Stimulated activated effector memory CD8-positive, alpha-beta T cell treated with anti-CD3 and anti-CD28 coated beads, Interleukin-12 subunit alpha, Interleukin-12 subunit beta, amount 100 ng/mL, for 72 hours (primary cell): ENCODE measurements at regions not wholly inside any gene's neighbourhood (a gene's known extent, or its start where the extent isn't known, plus 50 kb on each side); places are given as distances from the start of the nearest gene placed in this dataset.

ENCODE experiments used
- ATAC-seq: fragments of 150-1000 bp; cut with Tn5 transposase; 2 replicates; pipeline ENCODE4 v1.10.0; 2021
- DNase-seq, 2 donors: peaks; one replicate each; pipeline ENCODE4 v3.0.0; 2021 to 2022; ENCODE audit warnings: low spot score in 2 of 2
- H3K27ac Mint-ChIP-seq: one replicate; pipeline ENCODE4 v1.8.0; 2022; ENCODE audit warnings: mild to moderate bottlenecking, mixed read lengths
- H3K36me3 Mint-ChIP-seq: one replicate; pipeline ENCODE4 v1.8.0; 2022; ENCODE audit warnings: mild to moderate bottlenecking, mixed read lengths
- H3K4me1 Mint-ChIP-seq: one replicate; pipeline ENCODE4 v1.8.0; 2022; ENCODE audit warnings: mixed read lengths
- H3K4me3 Mint-ChIP-seq: one replicate; pipeline ENCODE4 v1.8.0; 2022; ENCODE audit warnings: mild to moderate bottlenecking, mixed read lengths
- H3K9me3 Mint-ChIP-seq: one replicate; pipeline ENCODE4 v1.8.0; 2022; ENCODE audit warnings: mixed read lengths

GRCh38 chr11:134879341-134879740 is 467.3 kb upstream of the B3GAT1 start:
- no peak overlapping the region for H3K27ac Mint-ChIP-seq
- ATAC-seq (no peak), DNase-seq (peak in 1 of 2 donors; percentile 38)
- no peak overlapping the region for H3K4me3 Mint-ChIP-seq
- no peaks in the 10 kb centered on the region for H3K9me3 Mint-ChIP-seq
- no peaks in the 10 kb centered on the region for H3K4me1 Mint-ChIP-seq
- no peaks in the 10 kb centered on the region for H3K36me3 Mint-ChIP-seq

GRCh38 chr11:134878785-134879184 is 466.7 kb upstream of the B3GAT1 start:
- H3K4me3 Mint-ChIP-seq, result no peak overlapping the region
- H3K27ac Mint-ChIP-seq, result peak overlapping the region; percentile 52
- no peaks in the 10 kb centered on the region for H3K4me1 Mint-ChIP-seq
- peak in 1 of 2 donors; percentile 23 for DNase-seq
- H3K9me3 Mint-ChIP-seq, result no peaks in the 10 kb centered on the region
- ATAC-seq, result no peak
- no peaks in the 10 kb centered on the region for H3K36me3 Mint-ChIP-seq

DNA sequence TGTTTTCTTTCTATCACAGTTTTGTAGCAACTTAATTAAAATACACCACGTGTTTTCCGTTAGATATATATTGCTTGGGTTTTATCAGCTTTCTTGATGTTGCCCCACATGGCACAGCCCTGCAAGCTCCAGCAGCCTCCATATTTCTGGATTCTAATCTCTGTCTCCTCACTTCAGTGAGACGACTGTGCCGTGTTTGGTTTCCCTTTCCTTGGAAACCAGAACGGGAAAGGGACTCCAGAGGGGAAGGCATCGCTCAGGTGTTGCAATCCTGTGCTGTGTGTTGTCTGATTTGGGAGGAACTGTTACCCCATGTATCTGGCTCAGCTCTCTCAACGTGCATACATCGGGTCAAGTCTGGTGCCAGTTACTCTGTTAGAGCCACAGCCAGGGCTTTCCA is 464.2 kb upstream of the B3GAT1 start:
- Mint-ChIP-seq H3K36me3 (no peaks in the 10 kb centered on the region), H3K9me3 (no peaks in the 10 kb centered on the region), H3K4me1 (no peaks in the 10 kb centered on the region), H3K27ac (no peak overlapping the region), H3K4me3 (no peak overlapping the region)
- DNase-seq (peak in 1 of 2 donors; percentile 8), ATAC-seq (no peak)

GRCh38 chr11:134866981-134867675 is 455.1 kb upstream of the B3GAT1 start:
- Mint-ChIP-seq H3K36me3 (no peaks in the 10 kb centered on the region), H3K27ac (no peak overlapping the region), H3K4me1 (peaks cover 8% of the 10 kb centered on the region), H3K9me3 (no peaks in the 10 kb centered on the region), H3K4me3 (no peak overlapping the region)
- ATAC-seq (peak; percentile 27), DNase-seq (no peak)

DNA sequence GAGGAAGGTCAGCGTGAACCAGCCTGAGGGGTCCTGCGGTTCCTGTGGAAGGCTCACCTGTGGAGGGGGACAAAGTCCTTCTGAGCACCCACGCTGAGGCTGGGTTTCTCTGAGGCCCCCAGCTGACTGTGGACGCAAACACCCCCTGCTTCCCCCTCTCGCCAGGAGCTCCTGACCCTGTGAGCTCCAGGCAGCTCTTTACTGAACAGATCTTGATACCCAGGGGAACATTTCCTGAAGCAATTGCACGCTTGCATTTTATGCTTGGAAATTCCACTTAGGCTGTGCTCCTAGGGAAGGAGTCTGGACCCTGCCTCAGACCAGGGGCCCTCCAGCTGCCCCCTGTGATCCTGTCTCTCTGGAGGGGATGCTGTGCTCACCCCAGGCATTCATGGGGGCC is 454.2 kb upstream of the B3GAT1 start:
- peaks cover 8% of the 10 kb centered on the region for H3K4me1 Mint-ChIP-seq
- H3K36me3 Mint-ChIP-seq, result no peaks in the 10 kb centered on the region
- DNase-seq (no peak), ATAC-seq (no peak)
- no peak overlapping the region for H3K4me3 Mint-ChIP-seq
- H3K27ac Mint-ChIP-seq, result no peak overlapping the region
- H3K9me3 Mint-ChIP-seq, result no peaks in the 10 kb centered on the region

GRCh38 chr11:134864968-134865305 is 452.9 kb upstream of the B3GAT1 start:
- Mint-ChIP-seq H3K9me3 (no peaks in the 10 kb centered on the region), H3K36me3 (no peaks in the 10 kb centered on the region), H3K27ac (no peak overlapping the region), H3K4me3 (no peak overlapping the region), H3K4me1 (peaks cover 8% of the 10 kb centered on the region)
- DNase-seq (no peak), ATAC-seq (no peak)

DNA sequence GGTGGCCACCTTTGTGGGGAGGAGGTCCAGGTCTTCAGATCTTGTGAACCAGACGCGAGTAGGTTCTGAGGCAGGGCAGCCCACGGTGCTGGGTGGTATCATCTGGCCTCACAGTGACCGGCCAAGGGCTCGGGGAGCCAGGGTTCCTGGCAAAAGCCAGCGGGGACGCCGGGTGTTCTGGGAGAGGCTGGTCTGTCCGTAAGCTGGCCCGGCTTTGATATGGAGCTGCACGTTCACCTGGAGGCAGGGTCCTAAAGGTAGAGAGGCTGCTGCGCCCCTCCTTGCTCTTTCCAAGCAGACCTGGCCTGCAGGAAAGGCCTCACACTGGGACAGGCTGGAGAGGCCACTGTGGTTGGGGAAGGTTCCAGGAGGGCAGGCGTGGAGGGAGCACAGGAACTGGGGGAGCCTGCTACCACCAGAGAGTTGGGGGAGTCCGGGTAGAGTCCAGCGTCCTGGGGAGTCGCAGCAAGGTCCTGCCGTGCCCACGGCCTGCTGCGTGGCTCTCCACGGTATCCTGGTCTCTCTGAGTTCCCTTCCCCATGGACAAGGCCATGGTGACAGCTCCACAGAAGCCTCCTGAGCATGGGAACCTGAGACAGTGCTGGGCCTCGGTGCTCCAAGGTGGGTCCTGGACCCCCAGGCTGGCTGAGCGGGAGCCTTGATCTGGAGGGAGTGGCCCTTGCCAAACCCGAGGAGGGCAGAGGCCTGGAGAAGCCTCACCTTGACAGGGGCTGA is 452.4 kb upstream of the B3GAT1 start:
- no peaks in the 10 kb centered on the region for H3K36me3 Mint-ChIP-seq
- DNase-seq, result no peak
- no peaks in the 10 kb centered on the region for H3K9me3 Mint-ChIP-seq
- peaks cover 8% of the 10 kb centered on the region for H3K4me1 Mint-ChIP-seq
- H3K27ac Mint-ChIP-seq, result no peak overlapping the region
- ATAC-seq, result peak; percentile 14
- H3K4me3 Mint-ChIP-seq, result no peak overlapping the region

DNA sequence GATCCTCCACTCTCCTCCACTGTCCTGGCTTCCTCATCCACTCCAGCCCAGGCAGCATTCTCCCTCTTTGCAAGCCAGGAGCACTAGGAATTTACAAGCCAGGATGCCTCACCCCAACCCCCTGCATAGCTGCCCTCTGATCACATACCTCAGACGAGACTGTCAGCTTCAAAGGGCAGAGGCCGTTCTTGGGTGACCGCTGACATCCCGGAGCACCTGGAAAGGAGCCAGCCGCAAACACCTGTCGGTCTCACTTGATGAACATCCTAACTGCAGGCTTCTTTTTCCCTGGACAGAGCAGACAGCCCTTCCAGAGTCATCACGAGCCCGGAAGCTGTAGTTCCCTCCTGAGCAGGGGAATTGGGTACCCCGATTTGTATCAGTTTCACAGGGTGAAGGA is 451.3 kb upstream of the B3GAT1 start:
- no peak overlapping the region for H3K4me3 Mint-ChIP-seq
- DNase-seq (no peak), ATAC-seq (no peak)
- H3K4me1 Mint-ChIP-seq, result peaks cover 5% of the 10 kb centered on the region
- H3K27ac Mint-ChIP-seq, result no peak overlapping the region
- H3K36me3 Mint-ChIP-seq, result no peaks in the 10 kb centered on the region
- H3K9me3 Mint-ChIP-seq, result no peaks in the 10 kb centered on the region

- DNase-seq, result no peak
- ATAC-seq, result no peak
- H3K4me3 Mint-ChIP-seq, result no peak overlapping the region
- no peaks in the 10 kb centered on the region for H3K36me3 Mint-ChIP-seq
- no peaks in the 10 kb centered on the region for H3K9me3 Mint-ChIP-seq
- H3K27ac Mint-ChIP-seq, result no peak overlapping the region
- H3K4me1 Mint-ChIP-seq, result no peaks in the 10 kb centered on the region
Observed at GRCh38 chr11:134862587-134863195, 450.6 kb upstream of the B3GAT1 start.

GRCh38 chr11:134862105-134862502 is 450.1 kb upstream of the B3GAT1 start:
- Mint-ChIP-seq H3K9me3 (no peaks in the 10 kb centered on the region), H3K4me1 (no peaks in the 10 kb centered on the region), H3K4me3 (no peak overlapping the region), H3K27ac (no peak overlapping the region), H3K36me3 (no peaks in the 10 kb centered on the region)
- DNase-seq (no peak), ATAC-seq (no peak)

DNA sequence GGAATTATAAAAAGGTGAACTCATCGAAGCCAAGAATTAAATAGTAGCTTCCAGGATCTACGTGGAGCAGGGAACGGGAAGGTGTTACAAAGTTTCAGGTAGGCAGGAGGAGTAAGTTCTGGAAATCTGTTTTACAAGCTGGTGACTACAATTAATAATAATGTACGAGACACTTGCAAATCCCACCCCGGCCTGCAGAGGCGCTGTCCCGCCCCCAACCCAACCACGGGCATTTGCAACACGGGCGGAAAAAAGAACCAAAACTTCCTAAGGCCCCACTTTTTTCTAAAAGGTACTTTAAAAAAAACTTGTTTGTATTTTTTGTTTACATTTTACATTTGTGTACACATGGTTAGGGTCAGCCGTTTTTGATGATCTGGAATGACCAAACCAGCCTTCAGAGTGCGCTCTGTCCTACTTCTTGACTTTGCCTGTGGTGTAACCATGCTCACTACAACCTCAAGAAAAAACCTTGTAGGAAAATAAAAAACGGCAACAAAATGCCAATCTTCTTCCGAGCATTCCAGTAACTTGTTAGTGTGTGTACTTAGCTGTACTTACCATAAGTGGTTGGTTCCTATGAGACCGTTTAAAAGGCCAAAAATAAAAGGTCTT is 449.6 kb upstream of the B3GAT1 start:
- Mint-ChIP-seq H3K4me3 (no peak overlapping the region), H3K27ac (no peak overlapping the region), H3K36me3 (no peaks in the 10 kb centered on the region), H3K4me1 (no peaks in the 10 kb centered on the region), H3K9me3 (no peaks in the 10 kb centered on the region)
- no peak for ATAC-seq
- no peak for DNase-seq

- ATAC-seq, result no peak
- DNase-seq, result no peak
- no peaks in the 10 kb centered on the region for H3K4me1 Mint-ChIP-seq
- no peak overlapping the region for H3K4me3 Mint-ChIP-seq
- H3K36me3 Mint-ChIP-seq, result no peaks in the 10 kb centered on the region
- H3K9me3 Mint-ChIP-seq, result no peaks in the 10 kb centered on the region
- H3K27ac Mint-ChIP-seq, result no peak overlapping the region
Observed at GRCh38 chr11:134858783-134859480, 446.9 kb upstream of the B3GAT1 start.

GRCh38 chr11:134857035-134857434 is 445.0 kb upstream of the B3GAT1 start:
- no peak for DNase-seq
- Mint-ChIP-seq H3K36me3 (peaks cover 5% of the 10 kb centered on the region), H3K4me1 (no peaks in the 10 kb centered on the region), H3K27ac (no peak overlapping the region), H3K4me3 (no peak overlapping the region), H3K9me3 (no peaks in the 10 kb centered on the region)
- no peak for ATAC-seq

DNA sequence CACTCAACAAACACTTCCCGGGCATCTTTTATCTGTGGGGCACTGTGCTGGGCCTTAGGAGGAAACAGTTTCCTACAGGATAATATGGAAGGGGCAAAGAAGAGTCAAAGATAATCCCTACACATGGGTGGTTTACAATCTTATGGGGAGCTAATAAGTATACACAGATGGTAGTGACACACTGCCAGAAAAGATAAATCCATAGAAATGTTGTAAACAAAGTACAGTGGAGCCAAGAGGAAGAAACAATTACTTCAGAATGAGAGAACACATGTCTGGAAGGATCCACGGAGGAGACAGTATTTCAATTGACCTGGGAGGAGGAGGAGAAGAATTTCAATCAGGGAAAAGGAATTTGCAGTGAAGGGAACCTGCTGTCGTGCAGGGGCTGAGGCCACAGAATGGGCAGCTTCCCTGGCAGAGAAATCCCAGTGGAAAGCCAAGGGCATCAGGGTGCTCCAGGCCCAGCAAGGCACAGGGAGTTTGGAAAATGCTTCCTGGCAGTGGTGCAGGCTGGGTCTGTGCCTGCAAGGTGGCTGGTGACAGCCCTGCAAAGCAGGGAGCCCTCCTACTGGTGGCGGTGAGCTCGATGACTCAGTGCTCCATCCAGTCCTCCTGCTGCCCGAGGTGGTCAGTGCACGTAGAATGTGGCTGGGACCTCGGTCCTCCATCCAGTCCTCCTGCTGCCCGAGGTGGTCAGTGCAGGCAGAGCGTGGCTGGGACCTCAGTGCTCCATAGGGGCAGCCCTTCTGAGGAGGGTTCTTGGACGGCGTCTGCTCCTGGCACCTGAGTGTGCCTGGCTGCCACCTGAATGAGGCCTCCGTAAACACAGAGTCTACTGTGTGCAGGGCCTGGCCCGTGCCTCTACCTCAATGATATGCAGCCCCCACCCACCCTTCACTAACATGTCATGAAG is 444.3 kb upstream of the B3GAT1 start:
- peaks cover 5% of the 10 kb centered on the region for H3K36me3 Mint-ChIP-seq

More for the DNA sequence above, 444.3 kb upstream of the B3GAT1 start:
- Mint-ChIP-seq H3K4me3 (no peak overlapping the region), H3K27ac (no peak overlapping the region), H3K9me3 (no peaks in the 10 kb centered on the region), H3K4me1 (no peaks in the 10 kb centered on the region)
- DNase-seq (no peak), ATAC-seq (peak; percentile 5)
